Upper lobe of left lung (tissue), 6 donors: ENCODE measurements at regions not wholly inside any gene's neighbourhood (a gene's known extent, or its start where the extent isn't known, plus 50 kb on each side); places are given as distances from the start of the nearest gene placed in this dataset.

ENCODE experiments used
- ATAC-seq, 2 donors: fragments of 200-7000 bp; cut with Tn5 transposase; one replicate each; pipeline ENCODE4 v1.9.1; 2022; ENCODE audit warnings: mild to moderate bottlenecking in 2 of 2, moderate library complexity in 2 of 2; ENCODE audit not compliant: low FRiP score in 2 of 2
- DNase-seq, 2 donors: peaks; one replicate each; pipeline ENCODE4 v3.0.0-alpha.2; 2019 to 2020
- H3K27ac ChIP-seq, 4 donors: fragments of 200-600 bp; sonication (generic); one replicate each; pipeline ENCODE4 v1.5.1; 2016 to 2019
- H3K27me3 ChIP-seq, 4 donors: fragments of 200-600 bp; sonication (generic); one replicate each; pipeline ENCODE4 v1.5.1; 2017 to 2019
- H3K36me3 ChIP-seq, 4 donors: fragments of 200-600 bp; sonication (generic); one replicate each; pipeline ENCODE4 v1.5.1; 2016 to 2019
- H3K4me1 ChIP-seq, 4 donors: fragments of 200-600 bp; sonication (generic); one replicate each; pipeline ENCODE4 v1.5.1; 2018 to 2019
- H3K4me3 ChIP-seq, 4 donors: fragments of 200-600 bp; sonication (generic); one replicate each; pipeline ENCODE4 v1.5.1; 2017 to 2019; ENCODE audit warnings: mild to moderate bottlenecking in 2 of 4, moderate library complexity in 1 of 4
- H3K9me3 ChIP-seq, 4 donors: fragments of 200-600 bp; sonication (generic); one replicate each; pipeline ENCODE4 v1.5.1; 2018 to 2019
- CTCF ChIP-seq, 6 experiments: fragments of 450-650 bp in 4 of 6; fragments of 200-600 bp in 2 of 6; sonication (generic) in 2 of 6; IDR thresholded peaks; one replicate each; pipeline ENCODE4 v1.5.1; 2016 to 2019; ENCODE audit warnings: antibody characterized with exemption in 6 of 6
- EP300 ChIP-seq, 4 donors: sonication (generic); formaldehyde crosslinking; IDR thresholded peaks; one replicate each; pipeline ENCODE4 v1.5.1; 2017; ENCODE audit warnings: antibody characterized with exemption in 4 of 4, control low read depth in 2 of 4
- POLR2A ChIP-seq, 4 donors: fragments of 450-650 bp; IDR thresholded peaks; one replicate each; pipeline ENCODE4 v1.5.1; 2016 to 2017; ENCODE audit warnings: antibody characterized with exemption in 4 of 4, mild to moderate bottlenecking in 2 of 4
- POLR2AphosphoS5 ChIP-seq, 2 donors: sonication (generic); formaldehyde crosslinking; IDR thresholded peaks; one replicate each; pipeline ENCODE4 v1.5.1; 2017; ENCODE audit warnings: antibody characterized with exemption in 2 of 2
- WGBS, 2 donors: methylation state at CpG; one replicate each; pipeline ENCODE4 v1.1.5; 2017 to 2018; 5-methylcytosine and 5-hydroxymethylcytosine counted together
- donor health status: DM: no; HTN: no; CAD: no; lungs with moderate emphysema.
- donor health status: DM: no; HTN: yes; CAD: no; lungs with severe emphysema.

- H3K9me3 ChIP-seq: no peaks in the 10 kb centered on the region
- TF ChIP-seq EP300 (IDR thresholded peaks at IDR 0.05): no peak
- TF ChIP-seq CTCF (IDR thresholded peaks at IDR 0.05): no peak
- TF ChIP-seq POLR2A (IDR thresholded peaks at IDR 0.05): no peak
- ATAC-seq (no peak), DNase-seq (no peak)
- H3K27me3 ChIP-seq: no peaks in the 10 kb centered on the region
- no peaks in the 10 kb centered on the region for H3K36me3 ChIP-seq
- 62 to 69% methylated on average over 5 of the region's 5 CpGs for WGBS, 2 donors
- H3K27ac ChIP-seq: no peak overlapping the region
- no peak overlapping the region for H3K4me3 ChIP-seq
- H3K4me1 ChIP-seq: no peaks in the 10 kb centered on the region
Observed at GRCh38 chr1:38173848-38174247, 127.3 kb upstream of the POU3F1 start.

- H3K4me3 ChIP-seq: no peak overlapping the region
- TF ChIP-seq EP300 (IDR thresholded peaks at IDR 0.05) (no peak), CTCF (IDR thresholded peaks at IDR 0.05) (no peak), POLR2A (IDR thresholded peaks at IDR 0.05) (no peak), POLR2AphosphoS5 (IDR thresholded peaks at IDR 0.05) (no peak)
- no peak overlapping the region for H3K27ac ChIP-seq
- WGBS, 2 donors: 82 to 84% methylated on average over 6 of the region's 6 CpGs
- DNase-seq: no peak
- ATAC-seq: no peak
- no peaks in the 10 kb centered on the region for H3K4me1 ChIP-seq
- H3K9me3 ChIP-seq: no peaks in the 10 kb centered on the region
- no peaks in the 10 kb centered on the region for H3K36me3 ChIP-seq
- H3K27me3 ChIP-seq: no peaks in the 10 kb centered on the region
Observed at GRCh38 chr1:38173157-38173831, 126.7 kb upstream of the POU3F1 start.

- ATAC-seq: no peak
- Histone ChIP-seq H3K9me3 (no peaks in the 10 kb centered on the region), H3K4me1 (no peaks in the 10 kb centered on the region), H3K36me3 (no peaks in the 10 kb centered on the region), H3K27ac (no peak overlapping the region), H3K4me3 (no peak overlapping the region), H3K27me3 (no peaks in the 10 kb centered on the region)
- TF ChIP-seq POLR2AphosphoS5 (IDR thresholded peaks at IDR 0.05) (no peak), CTCF (IDR thresholded peaks at IDR 0.05) (no peak), EP300 (IDR thresholded peaks at IDR 0.05) (no peak), POLR2A (IDR thresholded peaks at IDR 0.05) (no peak)
- no peak for DNase-seq
- 88 to 91% methylated on average over 3 of the region's 3 CpGs for WGBS, 2 donors
Observed at GRCh38 chr1:38169121-38169520, 122.5 kb upstream of the POU3F1 start.

GRCh38 chr1:38168365-38168764, 121.8 kb upstream of the POU3F1 start:
- TF ChIP-seq CTCF (IDR thresholded peaks at IDR 0.05) (no peak), POLR2A (IDR thresholded peaks at IDR 0.05) (no peak), POLR2AphosphoS5 (IDR thresholded peaks at IDR 0.05) (no peak), EP300 (IDR thresholded peaks at IDR 0.05) (no peak)
- no peaks in the 10 kb centered on the region for H3K9me3 ChIP-seq
- DNase-seq: no peak
- H3K27me3 ChIP-seq: no peaks in the 10 kb centered on the region
- no peak overlapping the region for H3K27ac ChIP-seq
- no peak overlapping the region for H3K4me3 ChIP-seq
- H3K36me3 ChIP-seq: no peaks in the 10 kb centered on the region
- 83 to 100% methylated on average over 2 of the region's 2 CpGs for WGBS, 2 donors
- H3K4me1 ChIP-seq: no peaks in the 10 kb centered on the region
- no peak for ATAC-seq

GRCh38 chr1:38166461-38166860, 119.9 kb upstream of the POU3F1 start:
- H3K36me3 ChIP-seq: no peaks in the 10 kb centered on the region
- 94% methylated on average over 3 to 4 of the region's 4 CpGs for WGBS, 2 donors

More at GRCh38 chr1:38166461-38166860, 119.9 kb upstream of the POU3F1 start:
- no peak overlapping the region for H3K27ac ChIP-seq
- TF ChIP-seq POLR2A (IDR thresholded peaks at IDR 0.05) (no peak), POLR2AphosphoS5 (IDR thresholded peaks at IDR 0.05) (no peak), EP300 (IDR thresholded peaks at IDR 0.05) (no peak), CTCF (IDR thresholded peaks at IDR 0.05) (no peak)
- no peaks in the 10 kb centered on the region for H3K27me3 ChIP-seq
- no peaks in the 10 kb centered on the region for H3K9me3 ChIP-seq
- no peak for ATAC-seq
- DNase-seq: no peak
- H3K4me3 ChIP-seq: no peak overlapping the region
- no peaks in the 10 kb centered on the region for H3K4me1 ChIP-seq
